Sciatic nerve (tissue), 2 donors: ENCODE measurements at regions not wholly inside any gene's neighbourhood (a gene's known extent, or its start where the extent isn't known, plus 50 kb on each side); places are given as distances from the start of the nearest gene placed in this dataset.
"Not testable (repeated sequence)": the region's sequence is repeated elsewhere in the genome, so short reads cannot be mapped to it uniquely, and the experiment has no call there.

Source experiments
- ATAC-seq: fragments of 200-7000 bp; cut with Tn5 transposase; one replicate; pipeline ENCODE4 v1.9.1; 2020; ENCODE audit warnings: mild to moderate bottlenecking, moderate library complexity
- DNase-seq: peaks from one replicate; pipeline ENCODE4 v3.0.0-alpha.2; 2020; ENCODE audit warnings: low spot score
- intact Hi-C: fragments of 100-400 bp; cut with DNase I; formaldehyde crosslinking; loops from one replicate; pipeline ENCODE4 v1.14.2; 2022
- donor health status: DM: no; HTN: no; CAD: no.
- donor health status: DM: no; HTN: no; CAD: no.

GRCh38 chr3:38968403-38968802, 83.3 kb downstream of the SCN11A start:
- no peak for DNase-seq
- intact Hi-C loops, result no loop called here

GRCh38 chr3:38967693-38967989, 84.1 kb downstream of the SCN11A start:
- ATAC-seq (no peak), DNase-seq (no peak)
- intact Hi-C loops, result no loop called here

More at GRCh38 chr3:38968403-38968802, 83.3 kb downstream of the SCN11A start:
- no peak for ATAC-seq

DNA sequence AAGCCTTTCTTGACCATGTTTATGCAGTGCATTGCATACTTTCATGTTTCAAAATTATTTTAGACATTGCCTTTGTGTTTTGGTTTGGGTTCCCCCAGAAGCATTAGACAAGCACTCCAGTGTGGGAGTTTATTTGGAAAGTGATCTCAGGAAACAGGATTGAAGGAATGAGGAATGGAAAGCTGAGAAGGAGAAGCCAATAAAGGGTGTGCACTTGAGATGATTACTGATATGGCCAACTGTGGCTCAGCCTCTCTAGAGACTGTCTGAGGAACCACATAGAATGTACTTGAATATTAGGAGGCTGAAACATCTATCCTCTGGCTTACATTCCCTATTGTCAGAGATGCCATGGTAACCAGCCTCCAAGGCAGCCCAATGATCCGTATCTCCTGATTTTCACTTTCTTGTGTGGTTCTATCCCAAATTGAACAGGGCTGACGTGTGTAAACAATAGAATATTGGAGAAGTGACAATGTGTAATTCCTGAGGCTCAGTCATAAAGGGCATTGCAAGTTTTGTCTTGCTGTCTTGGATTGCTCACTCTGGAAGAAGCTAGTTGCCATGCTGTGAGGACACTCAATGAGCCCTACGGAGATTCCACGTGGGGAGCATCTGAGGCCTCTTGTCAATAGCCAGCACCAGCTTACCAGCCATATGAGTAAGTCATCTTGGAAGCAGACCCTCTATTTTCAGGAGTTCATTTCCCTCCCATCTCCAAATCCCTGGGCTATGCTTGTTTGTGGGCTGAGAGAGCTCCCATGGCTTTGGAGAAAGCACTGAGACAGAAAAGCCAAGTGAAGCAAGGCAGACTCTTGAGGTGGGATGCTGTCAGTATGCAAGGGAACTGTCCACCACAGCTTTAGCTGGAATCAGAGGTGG, 84.7 kb downstream of the SCN11A start:
- intact Hi-C loops, result no loop called here
- DNase-seq (no peak), ATAC-seq (no peak)

GRCh38 chr3:38964646-38965045, 87.1 kb downstream of the SCN11A start:
- intact Hi-C loops, result no loop called here
- ATAC-seq, result no peak
- no peak for DNase-seq

- ATAC-seq (no peak), DNase-seq (no peak)
- intact Hi-C loops, result no loop called here
Measured at GRCh38 chr3:38964204-38964603, 87.5 kb downstream of the SCN11A start.

- intact Hi-C loops, result no loop called here
- DNase-seq, result peak; percentile 65
- ATAC-seq, result peak; percentile 58
Measured at GRCh38 chr3:38960953-38961622, 90.7 kb downstream of the SCN11A start.

DNA sequence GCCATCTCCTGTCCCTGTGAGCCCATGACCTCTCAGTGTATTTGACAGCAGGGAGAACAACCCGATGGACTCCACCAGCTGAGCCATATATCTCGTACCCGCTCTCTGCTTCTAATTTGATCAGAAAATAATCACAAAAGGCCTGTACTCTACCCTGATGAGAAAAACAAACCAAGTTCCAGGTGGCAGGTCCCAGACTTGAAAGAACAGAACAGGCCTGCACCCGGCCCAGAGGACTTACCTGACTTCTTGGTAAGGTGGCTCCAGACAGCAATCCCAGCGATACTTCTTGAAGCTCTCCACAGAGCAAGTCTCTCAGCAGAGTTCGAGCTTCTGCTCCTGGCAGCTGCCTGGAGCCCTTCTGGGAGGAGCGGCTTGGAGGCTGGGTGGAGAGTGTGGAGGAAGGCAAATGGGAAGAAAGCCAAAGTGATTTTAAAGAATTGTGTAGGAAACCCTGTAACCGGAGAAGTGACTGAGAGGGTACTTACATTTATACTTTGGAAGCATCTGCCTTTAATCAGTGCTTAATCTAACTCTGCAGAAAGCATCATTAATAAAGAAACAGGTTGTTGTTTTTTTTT, 91.6 kb downstream of the SCN11A start:
- ATAC-seq, result no peak
- intact Hi-C loops, result no loop called here

DNA sequence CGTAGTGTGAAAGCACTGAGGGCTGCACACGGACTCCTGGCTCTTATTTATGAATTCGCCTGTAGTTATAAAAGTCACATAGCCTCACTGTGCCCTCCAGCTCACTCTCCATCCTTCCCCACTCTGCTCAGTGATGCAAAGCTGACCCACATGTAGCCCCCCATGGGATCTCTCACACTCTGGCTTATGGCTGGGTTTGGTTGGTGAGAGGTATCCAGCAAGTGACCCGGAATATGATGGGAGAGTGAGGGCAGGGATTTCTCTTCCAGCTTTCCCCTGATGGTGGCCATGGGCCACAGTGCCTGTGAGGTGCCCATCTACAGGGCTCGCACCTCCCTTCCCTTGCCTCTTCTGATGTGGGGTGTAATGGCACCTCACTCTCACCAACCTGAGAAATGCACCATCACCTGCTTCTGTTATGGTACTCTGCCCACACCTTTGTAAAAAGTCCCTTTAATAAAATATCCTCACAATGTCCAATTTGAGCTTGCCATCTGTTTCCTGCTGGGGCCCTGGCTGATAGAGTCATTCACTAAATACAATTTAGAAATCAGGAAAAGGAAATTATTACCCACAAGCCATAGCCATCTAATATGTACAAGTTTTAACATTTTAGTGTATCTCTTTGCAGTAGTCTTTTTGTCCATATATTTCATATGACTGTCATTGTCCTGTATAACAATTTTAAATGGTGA, 93.6 kb downstream of the SCN11A start:
- intact Hi-C loops, result no loop called here
- DNase-seq, result no peak

More for the DNA sequence above, 91.6 kb downstream of the SCN11A start:
- no peak for DNase-seq

GRCh38 chr3:38957296-38957695, 94.4 kb downstream of the SCN11A start:
- intact Hi-C loops, result no loop called here
- ATAC-seq (no peak), DNase-seq (no peak)

More for the DNA sequence above, 93.6 kb downstream of the SCN11A start:
- ATAC-seq, result no peak

- ATAC-seq, result no peak
- intact Hi-C loops, result no loop called here
- DNase-seq, result no peak
Measured at GRCh38 chr3:38952721-38953120, 99.0 kb downstream of the SCN11A start.

DNA sequence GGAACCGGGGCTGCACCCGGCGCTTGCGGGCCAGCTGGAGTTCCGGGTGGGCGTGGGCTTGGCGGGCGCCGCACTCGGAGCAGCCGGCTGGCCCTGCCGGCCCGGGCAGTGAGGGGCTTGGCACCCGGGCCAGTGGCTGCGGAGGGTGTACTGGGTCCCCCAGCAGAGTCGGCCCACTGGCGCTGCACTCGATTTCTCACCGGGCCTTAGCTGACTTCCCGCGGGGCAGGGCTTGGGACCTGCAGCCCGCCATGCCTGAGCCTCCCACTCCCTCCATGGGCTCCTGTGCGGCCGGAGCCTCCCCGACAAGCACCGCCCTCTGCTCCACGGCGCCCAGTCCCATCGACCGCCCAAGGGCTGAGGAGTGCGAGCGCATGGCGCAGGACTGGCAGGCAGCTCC, 100.6 kb downstream of the SCN11A start:
- intact Hi-C loops, DNase-seq, ATAC-seq: not testable (repeated sequence)

- DNase-seq (no peak), ATAC-seq (no peak)
- intact Hi-C loops, result no loop called here
Measured at GRCh38 chr3:38950581-38950980, 101.2 kb downstream of the SCN11A start.

- no peak for ATAC-seq
- intact Hi-C loops, result no loop called here
- no peak for DNase-seq
Measured at GRCh38 chr3:38949994-38950393, 101.8 kb downstream of the SCN11A start.

- DNase-seq, result no peak
- ATAC-seq, result no peak
- intact Hi-C loops, result no loop called here
Measured at GRCh38 chr3:38940394-38940793, 111.3 kb downstream of the SCN11A start.

DNA sequence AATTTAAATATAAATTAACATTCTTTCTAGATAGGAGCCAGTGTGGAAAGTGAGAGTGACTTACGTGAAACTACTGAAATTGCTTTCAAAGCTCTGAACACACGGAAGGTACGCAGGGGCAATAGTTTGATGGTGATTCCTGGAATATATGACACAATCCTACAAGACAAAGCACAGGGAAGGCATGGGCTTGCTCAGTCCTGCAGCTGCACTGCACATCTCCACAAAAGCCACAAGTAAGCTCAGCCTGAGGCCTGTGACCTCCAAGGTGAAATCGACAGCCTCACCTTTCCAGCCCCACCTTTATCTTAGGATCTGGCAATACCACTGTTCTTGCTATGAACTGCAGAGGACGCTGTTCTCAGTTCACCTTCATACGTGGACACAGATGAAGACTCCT, 109.3 kb upstream of the SCN10A start:
- intact Hi-C loops, result no loop called here
- no peak for DNase-seq
- no peak for ATAC-seq

DNA sequence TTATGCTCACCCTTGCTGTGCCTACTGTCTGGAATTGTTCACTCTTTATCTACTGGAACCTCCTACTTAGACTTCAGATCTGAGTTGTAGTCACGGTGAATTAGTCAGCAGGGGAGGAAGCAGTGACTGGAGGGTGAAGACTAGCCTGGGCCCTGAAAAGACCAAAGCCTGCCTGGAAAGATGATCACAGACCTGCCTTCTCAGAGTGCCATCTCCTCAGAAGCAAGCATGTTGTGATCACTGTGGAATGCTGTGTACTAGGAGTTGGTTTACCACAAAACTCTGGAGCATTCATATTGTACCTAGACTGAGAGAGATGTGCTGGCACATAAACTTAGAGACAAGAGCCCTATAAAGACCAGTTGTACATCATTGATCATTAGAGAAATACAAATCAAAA, 100.7 kb upstream of the SCN10A start:
- DNase-seq (no peak), ATAC-seq (no peak)
- intact Hi-C loops, result no loop called here

DNA sequence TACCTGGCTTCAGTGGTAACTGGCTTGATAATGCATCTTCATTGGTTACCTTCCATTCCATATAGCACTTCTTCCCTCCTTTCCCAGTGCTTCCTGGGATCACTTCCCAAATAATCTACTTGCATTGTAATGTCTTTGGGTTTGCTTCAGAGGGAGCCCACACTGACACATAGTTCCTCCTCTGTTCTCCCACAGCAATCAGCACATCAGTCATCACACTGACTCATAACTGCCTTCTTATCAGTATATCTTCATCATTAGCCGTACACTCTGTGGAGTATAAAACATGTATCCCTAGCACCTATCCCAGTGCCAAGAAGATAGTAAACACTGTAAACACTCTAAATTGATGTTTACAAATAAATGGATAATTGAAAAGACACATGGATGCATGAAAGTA, 91.4 kb upstream of the SCN10A start:
- intact Hi-C loops, result no loop called here
- DNase-seq (no peak), ATAC-seq (no peak)

GRCh38 chr3:38890426-38890825, 74.4 kb upstream of the SCN10A start:
- ATAC-seq, result no peak
- DNase-seq, result no peak
- intact Hi-C loops, result no loop called here

DNA sequence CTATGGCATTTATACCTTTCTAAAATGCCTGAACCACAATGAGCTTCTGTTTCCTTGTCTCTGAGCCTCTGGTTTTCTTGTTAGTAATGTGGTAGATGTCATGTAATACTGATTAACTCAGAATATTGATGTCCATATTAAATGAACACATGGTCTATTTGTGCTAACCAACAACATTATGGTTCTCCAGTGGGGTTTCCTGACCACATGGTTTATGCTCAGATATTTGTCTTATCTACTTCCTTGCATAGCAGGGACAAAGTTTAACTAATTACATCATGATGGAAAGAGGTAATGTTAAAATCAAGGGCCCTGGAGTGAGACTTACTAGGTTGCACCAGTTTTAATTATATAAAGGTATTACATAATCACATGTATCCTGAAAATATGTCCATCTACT, 62.6 kb upstream of the SCN10A start:
- ATAC-seq (no peak), DNase-seq (no peak)
- intact Hi-C loops, result no loop called here
